ENCODE measurements at regions not wholly inside any gene's neighbourhood (a gene's known extent, or its start where the extent isn't known, plus 50 kb on each side); places are given as distances from the start of the nearest gene placed in this dataset.
"Not testable (repeated sequence)": the region's sequence is repeated elsewhere in the genome, so short reads cannot be mapped to it uniquely, and the experiment has no call there.

DNA sequence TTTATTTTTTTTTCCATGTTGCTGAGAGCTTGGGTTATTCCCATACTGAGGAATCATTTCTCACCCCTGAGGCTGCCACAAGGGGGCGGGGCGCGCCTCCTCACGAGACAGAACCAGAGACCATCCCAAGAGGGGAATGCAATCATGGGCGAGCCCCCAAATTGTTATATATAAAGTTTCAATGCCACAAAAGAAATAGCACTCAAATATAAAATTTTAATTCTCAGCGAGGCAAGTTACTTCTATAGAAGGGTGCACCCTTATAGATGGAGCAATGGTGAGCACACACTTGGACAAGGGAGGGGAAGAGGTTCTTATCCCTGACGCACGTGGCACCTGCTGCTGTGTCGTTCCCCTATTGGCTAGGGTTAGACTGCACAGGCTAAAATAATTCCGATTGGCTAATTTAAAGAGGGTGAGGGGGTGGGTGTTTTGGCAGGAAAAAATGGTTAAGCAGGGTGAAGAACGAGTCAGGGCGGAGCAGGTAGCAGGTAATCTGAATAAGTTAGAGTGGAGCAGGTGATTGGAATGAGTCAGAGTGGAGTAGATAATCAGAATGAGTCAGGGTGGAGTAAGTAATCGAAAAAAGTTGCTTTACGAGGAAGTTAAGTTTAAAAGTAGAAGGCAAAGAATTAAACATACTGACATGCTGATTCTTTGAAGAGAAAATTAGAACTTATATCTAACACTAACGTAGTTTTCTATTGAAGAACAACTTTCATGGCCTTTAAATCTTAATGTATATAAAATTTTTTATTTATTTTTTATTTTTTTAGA is 177.5 kb downstream of the MTCL1 start:
- H3K36me3 Mint-ChIP-seq = peaks cover 9 to 22% of the 10 kb centered on the region in 2 donors
- ATAC-seq (ENCODE audit: low read depth in 2 of 2) (no peak), DNase-seq (no peak)
- H3K4me3 Mint-ChIP-seq = no peak overlapping the region
- H3K27me3 Mint-ChIP-seq = peaks cover 0 to 16% (median 12%) of the 10 kb centered on the region in 3 donors
- H3K4me1 Mint-ChIP-seq = no peaks in the 10 kb centered on the region
- H3K9me3 Mint-ChIP-seq = peaks cover 17 to 52% (median 47%) of the 10 kb centered on the region in 7 donors
- peak overlapping the region in 2 of 6 donors; percentile 12 to 38 for H3K27ac Mint-ChIP-seq

DNA sequence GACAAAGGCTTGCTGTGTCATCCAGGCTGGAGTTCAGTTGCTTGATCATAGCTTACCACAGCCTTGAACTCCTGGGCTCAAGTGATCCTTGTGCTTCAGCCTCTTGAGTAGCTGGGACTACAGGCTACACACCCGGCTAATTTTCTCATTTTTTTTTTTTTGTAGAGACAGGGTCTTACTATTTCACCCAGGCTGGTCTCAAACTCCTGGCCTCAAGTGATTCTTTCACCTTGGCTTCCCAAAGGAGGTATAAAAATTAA is 178.0 kb downstream of the MTCL1 start:
- H3K9me3 Mint-ChIP-seq = peaks cover 17 to 54% (median 51%) of the 10 kb centered on the region in 7 donors
- no peak overlapping the region for H3K27ac Mint-ChIP-seq

DNA sequence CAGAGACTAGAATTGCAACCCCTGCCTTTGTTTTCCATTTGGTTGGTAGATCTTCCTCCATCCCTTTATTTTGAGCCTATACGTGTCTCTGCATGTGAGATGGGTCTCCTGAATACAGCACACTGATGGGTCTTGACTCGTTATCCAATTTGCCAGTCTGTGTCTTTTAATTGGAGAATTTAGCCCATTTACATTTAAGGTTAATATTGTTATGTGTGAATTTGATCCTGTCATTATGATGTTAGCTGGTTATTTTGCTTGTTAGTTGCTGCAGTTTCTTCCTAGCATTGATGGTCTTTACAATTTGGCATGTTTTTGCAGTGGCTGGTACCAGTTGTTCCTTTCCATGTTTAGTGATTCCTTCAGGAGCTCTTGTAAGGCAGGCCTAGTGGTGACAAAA is 182.5 kb downstream of the MTCL1 start:
- DNase-seq; ATAC-seq (ENCODE audit: low read depth in 2 of 2); H3K27me3 Mint-ChIP-seq; H3K4me1 Mint-ChIP-seq; H3K27ac Mint-ChIP-seq; H3K4me3 Mint-ChIP-seq: not testable (repeated sequence)
- H3K9me3 Mint-ChIP-seq = peaks cover 8 to 41% (median 36%) of the 10 kb centered on the region in 7 donors
- H3K36me3 Mint-ChIP-seq = peaks cover 6 to 10% of the 10 kb centered on the region in 2 donors

More for the DNA sequence above, 178.0 kb downstream of the MTCL1 start:
- no peak for ATAC-seq (ENCODE audit: low read depth in 2 of 2)
- Mint-ChIP-seq H3K4me1 (no peaks in the 10 kb centered on the region), H3K27me3 (peaks cover 0 to 16% (median 12%) of the 10 kb centered on the region in 3 donors), H3K4me3 (no peak overlapping the region), H3K36me3 (peaks cover 9 to 23% of the 10 kb centered on the region in 2 donors)
- no peak for DNase-seq

DNA sequence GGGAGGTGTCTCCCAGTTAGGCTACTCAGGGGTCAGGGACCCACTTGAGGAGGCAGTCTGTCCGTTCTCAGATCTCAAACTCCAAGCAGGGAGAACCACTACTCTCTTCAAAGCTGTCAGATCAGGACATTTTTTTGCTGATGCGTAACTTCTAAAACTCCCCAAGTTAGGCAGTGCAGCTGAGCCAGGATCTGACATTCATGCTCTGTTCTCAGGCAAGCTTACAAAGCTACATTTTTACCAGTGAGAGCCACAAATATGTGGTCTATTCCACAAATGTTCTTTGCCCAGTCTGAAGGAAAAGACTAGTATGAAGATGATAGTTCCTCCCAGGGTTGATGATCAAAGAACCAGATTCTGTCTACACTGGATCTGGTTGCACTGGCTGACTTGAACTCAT is 184.1 kb downstream of the MTCL1 start:
- Mint-ChIP-seq H3K27ac (no peak overlapping the region), H3K4me3 (no peak overlapping the region), H3K36me3 (peaks cover 7 to 9% of the 10 kb centered on the region in 2 donors), H3K9me3 (peaks cover 6 to 34% (median 29%) of the 10 kb centered on the region in 7 donors), H3K27me3 (peaks cover 0 to 14% (median 7%) of the 10 kb centered on the region in 3 donors), H3K4me1 (no peaks in the 10 kb centered on the region)
- ATAC-seq (ENCODE audit: low read depth in 2 of 2) (no peak), DNase-seq (no peak)

DNA sequence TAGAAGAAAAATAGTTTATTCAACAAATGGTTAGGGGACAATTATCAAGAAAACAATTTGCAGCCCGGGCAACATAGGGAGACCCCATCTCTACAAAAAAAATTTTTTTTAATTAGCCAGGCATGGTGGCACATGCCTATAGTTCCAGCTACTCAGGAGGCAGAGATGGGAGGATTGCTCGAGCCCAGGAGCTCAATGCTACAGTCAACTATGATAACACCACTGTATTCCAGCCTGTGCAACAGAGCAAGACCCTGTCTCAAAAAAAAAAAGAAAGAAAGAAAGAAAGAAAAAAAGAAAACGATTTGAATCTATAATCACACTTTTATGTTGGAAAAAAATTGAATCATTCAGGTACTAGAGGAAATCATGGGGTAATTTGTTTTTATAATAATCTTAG is 185.1 kb downstream of the MTCL1 start:
- not testable (repeated sequence) for DNase-seq; ATAC-seq (ENCODE audit: low read depth in 2 of 2); H3K36me3 Mint-ChIP-seq; H3K4me3 Mint-ChIP-seq; H3K27ac Mint-ChIP-seq; H3K4me1 Mint-ChIP-seq
- H3K27me3 Mint-ChIP-seq = peaks cover 0 to 14% (median 7%) of the 10 kb centered on the region in 3 donors
- peaks cover 6 to 33% (median 23%) of the 10 kb centered on the region in 7 donors for H3K9me3 Mint-ChIP-seq

DNA sequence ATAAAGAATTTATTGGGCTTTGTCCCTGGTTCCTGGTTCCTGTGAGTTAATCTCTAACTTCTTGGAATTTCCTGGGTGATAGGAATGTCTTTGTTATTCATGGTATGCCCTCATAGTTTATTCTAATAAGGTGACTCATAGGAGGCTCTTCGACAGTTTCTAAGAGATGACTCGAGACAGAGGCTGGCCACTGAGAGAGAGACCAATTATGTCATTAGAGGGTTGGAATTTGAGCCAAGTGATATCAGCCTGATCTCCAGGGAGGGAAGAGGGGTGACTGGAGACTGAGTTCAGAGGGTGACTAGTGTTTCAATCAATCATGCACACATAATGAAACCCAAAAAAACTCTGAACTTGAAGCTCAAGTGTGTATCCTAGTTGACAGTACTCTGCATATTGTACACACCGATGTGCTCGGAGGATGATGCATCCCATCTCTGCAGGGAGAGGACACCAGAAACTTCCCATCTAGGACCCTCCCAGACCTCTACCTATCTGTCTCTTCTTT is 185.7 kb downstream of the MTCL1 start:
- Mint-ChIP-seq H3K27me3 (peaks cover 0 to 14% (median 7%) of the 10 kb centered on the region in 3 donors), H3K4me3 (no peak overlapping the region), H3K27ac (no peak overlapping the region), H3K9me3 (peaks cover 6 to 28% (median 18%) of the 10 kb centered on the region in 7 donors), H3K4me1 (no peaks in the 10 kb centered on the region), H3K36me3 (peaks cover 7 to 9% of the 10 kb centered on the region in 2 donors)
- DNase-seq = no peak
- ATAC-seq (ENCODE audit: low read depth in 2 of 2) = no peak

DNA sequence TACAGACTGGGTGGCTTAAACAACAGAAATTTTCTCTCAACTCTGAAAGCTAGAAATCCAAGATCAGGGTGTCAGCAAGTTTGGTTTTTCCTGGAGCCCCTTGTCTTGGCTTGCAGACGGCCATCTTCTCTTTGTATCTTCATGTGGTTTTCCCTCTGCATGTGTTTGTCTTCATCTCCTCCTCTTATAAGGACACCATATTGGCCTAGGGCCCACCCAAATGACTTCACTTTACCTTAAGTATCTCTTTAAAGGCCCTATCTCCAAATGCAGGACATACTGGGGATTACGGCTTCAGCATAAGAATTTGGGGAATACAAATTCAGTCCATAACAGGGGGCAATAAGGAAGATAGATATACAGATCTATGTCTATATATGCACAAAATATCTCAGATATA is 187.9 kb downstream of the MTCL1 start:
- H3K27me3 Mint-ChIP-seq = peaks cover 0 to 7% (median 5%) of the 10 kb centered on the region in 3 donors
- ATAC-seq (ENCODE audit: low read depth in 2 of 2) (no peak), DNase-seq (no peak)
- H3K27ac Mint-ChIP-seq = no peak overlapping the region
- peaks cover 3 to 11% (median 4%) of the 10 kb centered on the region in 7 donors for H3K9me3 Mint-ChIP-seq
- peaks cover 4 to 7% of the 10 kb centered on the region in 2 donors for H3K36me3 Mint-ChIP-seq
- no peak overlapping the region for H3K4me3 Mint-ChIP-seq
- H3K4me1 Mint-ChIP-seq = peaks cover 0 to 5% (median 0%) of the 10 kb centered on the region in 3 donors

DNA sequence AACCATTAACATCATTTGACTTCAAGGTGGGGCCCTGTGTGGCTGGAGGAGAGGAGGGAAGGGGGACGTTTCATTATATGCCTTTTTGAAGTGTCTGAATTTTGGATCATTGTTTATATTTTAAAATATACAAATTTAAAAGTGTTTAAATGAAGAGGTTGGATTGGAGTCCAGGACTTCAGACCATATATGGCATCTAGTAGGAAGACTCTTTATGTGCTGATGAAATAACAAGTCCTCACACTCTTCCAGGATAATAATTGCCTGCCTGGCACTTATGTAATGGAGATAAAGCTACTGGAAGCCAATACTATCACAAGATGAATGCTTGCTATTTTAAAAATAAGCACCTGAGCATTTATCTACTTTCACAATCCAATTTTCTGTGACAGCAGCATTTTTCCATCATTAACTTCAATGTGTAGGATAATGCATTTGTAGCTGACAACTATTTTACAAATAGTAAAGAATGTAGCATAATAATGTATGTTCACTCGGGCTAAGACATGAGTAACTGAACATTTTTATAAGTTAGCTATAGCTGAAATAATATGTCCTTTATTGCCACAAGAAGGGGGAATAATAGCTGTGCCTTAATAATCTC is 188.4 kb downstream of the MTCL1 start:
- H3K27ac Mint-ChIP-seq = no peak overlapping the region
- DNase-seq (no peak), ATAC-seq (ENCODE audit: low read depth in 2 of 2) (no peak)
- peaks cover 0 to 5% (median 0%) of the 10 kb centered on the region in 3 donors for H3K4me1 Mint-ChIP-seq
- H3K4me3 Mint-ChIP-seq = no peak overlapping the region
- H3K9me3 Mint-ChIP-seq = peaks cover under 1 to 8% (median 1%) of the 10 kb centered on the region in 7 donors
- peaks cover 0 to 5% (median 3%) of the 10 kb centered on the region in 3 donors for H3K27me3 Mint-ChIP-seq
- peaks cover 3 to 4% of the 10 kb centered on the region in 2 donors for H3K36me3 Mint-ChIP-seq

DNA sequence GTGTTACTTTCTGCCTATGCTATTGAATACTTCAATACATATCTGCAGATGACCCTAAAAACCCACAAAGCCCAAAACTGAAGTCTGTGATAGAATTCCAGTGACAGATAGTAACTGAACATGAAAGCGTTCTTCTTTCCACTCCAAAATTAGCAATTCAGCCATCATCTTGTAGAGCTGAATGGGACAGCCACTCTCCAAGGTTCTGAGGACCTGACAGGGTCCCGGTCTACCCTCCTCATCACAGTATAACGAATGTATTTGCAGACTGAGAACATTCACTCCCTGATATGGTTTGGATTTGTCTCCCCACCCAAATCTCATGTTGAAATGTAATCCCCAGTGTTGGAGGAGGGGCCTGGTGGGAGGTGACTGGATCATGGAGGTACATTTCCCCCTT is 189.5 kb downstream of the MTCL1 start:
- Mint-ChIP-seq H3K9me3 (peaks cover 0 to 2% (median 0%) of the 10 kb centered on the region in 7 donors), H3K4me1 (peaks cover 0 to 5% (median 0%) of the 10 kb centered on the region in 3 donors), H3K27ac (no peak overlapping the region), H3K36me3 (peaks cover 0 to 4% of the 10 kb centered on the region in 2 donors), H3K4me3 (no peak overlapping the region), H3K27me3 (peaks cover 0 to 14% (median 0%) of the 10 kb centered on the region in 3 donors)
- DNase-seq = no peak
- no peak for ATAC-seq (ENCODE audit: low read depth in 2 of 2)

DNA sequence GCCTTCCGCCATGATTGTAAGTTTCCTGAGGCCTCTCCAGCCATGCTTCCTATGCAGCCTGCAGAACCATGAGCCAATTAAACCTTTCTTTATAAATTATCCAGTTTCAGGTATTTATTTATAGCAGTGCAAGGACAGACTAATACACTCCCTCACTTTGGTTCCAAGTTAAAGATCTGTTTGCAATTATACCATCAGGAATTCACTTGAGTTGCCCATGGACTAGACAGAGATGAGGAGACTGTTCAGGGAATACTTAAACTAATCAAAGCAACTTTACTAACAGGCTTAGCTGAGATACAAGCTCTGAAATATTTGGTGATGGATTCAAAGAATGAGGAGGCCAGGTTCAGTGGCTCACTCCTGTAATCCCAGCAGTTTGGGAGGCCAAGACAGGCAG is 190.0 kb downstream of the MTCL1 start:
- ATAC-seq (ENCODE audit: low read depth in 2 of 2) (no peak), DNase-seq (no peak)
- H3K27ac Mint-ChIP-seq = no peak overlapping the region
- no peak overlapping the region for H3K4me3 Mint-ChIP-seq
- peaks cover 0 to 14% (median 0%) of the 10 kb centered on the region in 3 donors for H3K27me3 Mint-ChIP-seq
- H3K36me3 Mint-ChIP-seq = peaks cover 0 to 4% of the 10 kb centered on the region in 2 donors
- peaks cover 0 to 2% (median 0%) of the 10 kb centered on the region in 7 donors for H3K9me3 Mint-ChIP-seq
- H3K4me1 Mint-ChIP-seq = peaks cover 0 to 9% (median 1%) of the 10 kb centered on the region in 3 donors

DNA sequence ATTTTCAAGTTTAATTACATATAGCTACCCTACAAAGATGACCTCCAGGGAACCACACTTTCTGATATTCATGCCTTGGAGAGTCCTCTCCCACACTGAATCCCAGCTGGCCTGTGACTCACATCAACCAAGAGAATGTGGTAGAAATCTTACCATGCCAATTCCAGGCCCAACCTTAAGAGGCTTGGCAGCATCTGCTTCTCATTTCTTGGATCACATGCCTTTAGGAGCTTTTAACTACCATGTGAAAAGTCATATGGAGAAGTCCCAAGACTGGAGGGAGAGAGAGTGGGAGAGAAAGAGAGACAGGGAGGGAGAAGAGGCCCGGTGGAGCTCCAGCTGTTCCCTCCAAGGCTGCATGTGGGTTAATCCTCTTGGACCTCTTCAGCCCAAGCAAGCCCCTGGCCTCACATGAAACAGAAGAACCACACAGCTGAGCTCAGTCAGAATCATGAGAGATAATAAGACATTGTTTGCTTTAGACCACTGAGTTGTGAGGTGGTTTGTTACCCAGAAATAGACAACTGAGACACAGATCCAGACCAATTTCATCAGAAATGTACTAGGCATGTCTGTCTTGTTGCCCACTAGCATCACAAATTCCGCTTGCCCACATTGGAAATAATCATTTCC is 190.7 kb downstream of the MTCL1 start:
- Mint-ChIP-seq H3K4me3 (no peak overlapping the region), H3K4me1 (peaks cover 0 to 15% (median 8%) of the 10 kb centered on the region in 3 donors), H3K27ac (no peak overlapping the region), H3K27me3 (peaks cover 0 to 14% (median 0%) of the 10 kb centered on the region in 3 donors), H3K9me3 (peaks cover 0 to 4% (median 0%) of the 10 kb centered on the region in 7 donors), H3K36me3 (peaks cover 0 to 4% of the 10 kb centered on the region in 2 donors)
- no peak for DNase-seq
- no peak for ATAC-seq (ENCODE audit: low read depth in 2 of 2)

DNA sequence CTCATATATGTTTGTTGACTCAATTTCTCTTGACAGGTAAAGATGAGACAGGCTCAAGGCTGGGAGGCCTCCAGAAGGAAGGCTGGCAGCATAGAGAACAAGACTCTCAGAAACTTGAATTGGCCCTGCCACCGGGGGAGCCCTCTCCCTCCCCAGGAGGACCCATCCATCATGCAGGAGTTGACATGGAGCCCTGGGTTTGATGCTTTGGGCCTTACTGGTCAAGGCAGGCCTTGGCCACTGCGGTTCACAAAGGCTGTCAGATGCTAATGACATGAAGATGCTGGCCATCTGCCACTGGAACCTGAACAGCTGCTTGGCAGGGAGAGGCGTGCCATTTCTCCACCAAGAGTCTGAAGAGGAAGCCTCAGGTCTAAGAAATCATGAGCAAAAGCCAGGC is 193.6 kb downstream of the MTCL1 start:
- Mint-ChIP-seq H3K27ac (no peak overlapping the region), H3K4me1 (peaks cover 7 to 17% (median 15%) of the 10 kb centered on the region in 3 donors), H3K27me3 (peaks cover 0 to 9% (median 0%) of the 10 kb centered on the region in 3 donors), H3K36me3 (no peaks in the 10 kb centered on the region), H3K9me3 (peaks cover 0 to 17% (median 9%) of the 10 kb centered on the region in 7 donors), H3K4me3 (no peak overlapping the region)
- ATAC-seq (ENCODE audit: low read depth in 2 of 2) (no peak), DNase-seq (no peak)

DNA sequence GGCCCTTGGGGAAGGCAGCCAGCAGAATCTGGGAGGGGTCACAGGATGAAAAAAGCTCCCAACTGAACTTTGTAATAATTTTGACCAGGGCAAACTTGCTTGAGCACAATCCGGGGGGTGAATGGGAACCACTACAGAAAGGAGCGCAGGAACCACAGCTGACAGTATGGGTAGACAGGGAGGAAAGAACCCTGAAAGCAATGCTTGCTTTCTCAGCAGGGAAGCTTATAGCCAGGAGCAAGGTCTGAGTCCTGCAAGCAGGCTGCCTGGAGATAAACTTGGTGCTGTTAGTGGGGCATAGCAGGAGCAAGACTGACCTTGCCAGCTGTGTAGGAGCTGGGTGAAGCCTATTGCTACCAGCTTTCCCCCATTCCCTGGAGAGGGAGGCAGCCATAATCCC is 195.2 kb downstream of the MTCL1 start:
- peaks cover 0 to 4% of the 10 kb centered on the region in 2 donors for H3K36me3 Mint-ChIP-seq
- ATAC-seq (ENCODE audit: low read depth in 2 of 2) (no peak), DNase-seq (no peak)
- peaks cover 0 to 9% (median 0%) of the 10 kb centered on the region in 3 donors for H3K27me3 Mint-ChIP-seq
- H3K4me3 Mint-ChIP-seq = peak overlapping the region in 2 of 8 donors; percentile 59 to 77
- peak overlapping the region in 3 of 6 donors; percentile 26 to 89 (median 51) for H3K27ac Mint-ChIP-seq
- H3K4me1 Mint-ChIP-seq = peaks cover 15 to 26% (median 20%) of the 10 kb centered on the region in 3 donors
- peaks cover 0 to 17% (median 9%) of the 10 kb centered on the region in 7 donors for H3K9me3 Mint-ChIP-seq
